ENCODE measurements at regions not wholly inside any gene's neighbourhood (a gene's known extent, or its start where the extent isn't known, plus 50 kb on each side); places are given as distances from the start of the nearest gene placed in this dataset.

- Histone ChIP-seq H3K4me1 (ENCODE audit: insufficient read depth) (no peaks in the 10 kb centered on the region; the same call in 1 of the 2 replicates), H3K9me2 (ENCODE audit: insufficient read depth) (no peaks in the 10 kb centered on the region), H3K27me3 (ENCODE audit: insufficient read depth) (no peaks in the 10 kb centered on the region), H3K4me2 (no peak overlapping the region), H2AFZ (no peak overlapping the region), H3K79me2 (replicated peaks; ENCODE audit: insufficient read depth) (no peaks in the 10 kb centered on the region), H3F3A (replicated peaks; ENCODE audit: low read depth) (no peaks in the 10 kb centered on the region), H3K36me3 (ENCODE audit: insufficient read depth) (no peaks in the 10 kb centered on the region), H3K4me3 (no peak overlapping the region), H4K20me1 (replicated peaks; ENCODE audit: insufficient read depth) (no peaks in the 10 kb centered on the region), H3K27ac (ENCODE audit: low read depth) (no peak overlapping the region)
- ATAC-seq = no peak
- no peaks in the 10 kb centered on the region for H3K36me3 Mint-ChIP-seq (ENCODE audit: low read depth)
- H3K4me3 Mint-ChIP-seq = no peak overlapping the region
- H3K9me3 Mint-ChIP-seq = no peaks in the 10 kb centered on the region
- no peak for TF ChIP-seq STAT1 (IDR thresholded peaks at IDR 0.05; ENCODE audit: unreplicated experiment)
- TF ChIP-seq EZH2phosphoT487 (IDR thresholded peaks at IDR 0.05; ENCODE audit: unreplicated experiment) = no peak
- no peak for TF ChIP-seq ZNF462 (CRISPR knock-in tag; IDR thresholded peaks at IDR 0.05)
- TF ChIP-seq ZNF114 (CRISPR knock-in tag; IDR thresholded peaks at IDR 0.05) = no peak
- TF ChIP-seq POLR2AphosphoS5 (IDR thresholded peaks at IDR 0.05; ENCODE audit: low read depth) = no peak
- TF ChIP-seq ETS1 (IDR thresholded peaks at IDR 0.05) = no peak
- no peak for TF ChIP-seq EZH2 (IDR thresholded peaks at IDR 0.05; ENCODE audit: low read depth, unreplicated experiment)
- no peaks in the 10 kb centered on the region for H3K27me3 Mint-ChIP-seq (ENCODE audit: insufficient read depth, low read depth, poor library complexity)
- H3K4me1 Mint-ChIP-seq = peaks cover 10% of the 10 kb centered on the region
- H3K27ac Mint-ChIP-seq = no peak overlapping the region
- DNase-seq (ENCODE audit: low spot score) = no peak
Observed at GRCh38 chr6:113683968-113684367, 173.2 kb upstream of the MARCKS start.
